ENCODE measurements at regions not wholly inside any gene's neighbourhood (a gene's known extent, or its start where the extent isn't known, plus 50 kb on each side); places are given as distances from the start of the nearest gene placed in this dataset.
"Not testable (repeated sequence)": the region's sequence is repeated elsewhere in the genome, so short reads cannot be mapped to it uniquely, and the experiment has no call there.

DNA sequence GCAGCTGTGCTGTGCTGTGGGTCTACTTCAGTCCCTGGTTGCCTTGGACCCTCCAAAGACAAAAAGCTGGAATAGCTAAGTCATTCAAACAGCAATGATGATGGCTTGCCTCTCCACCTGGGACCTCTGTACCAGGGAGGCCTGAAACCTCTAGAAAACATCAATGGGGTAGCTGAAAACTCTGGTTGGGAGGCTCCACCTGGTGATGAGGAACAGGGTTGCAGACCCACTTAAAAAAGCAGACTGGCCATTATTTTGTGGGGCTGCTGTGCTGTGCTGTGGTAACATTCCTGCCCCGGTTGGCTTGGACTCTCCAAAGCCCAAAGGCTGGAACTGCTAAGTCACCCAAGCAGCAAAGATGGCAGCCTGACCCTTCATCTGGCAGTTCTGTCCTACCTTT, 839.3 kb upstream of the ARRDC3 start:
- no peak for DNase-seq

DNA sequence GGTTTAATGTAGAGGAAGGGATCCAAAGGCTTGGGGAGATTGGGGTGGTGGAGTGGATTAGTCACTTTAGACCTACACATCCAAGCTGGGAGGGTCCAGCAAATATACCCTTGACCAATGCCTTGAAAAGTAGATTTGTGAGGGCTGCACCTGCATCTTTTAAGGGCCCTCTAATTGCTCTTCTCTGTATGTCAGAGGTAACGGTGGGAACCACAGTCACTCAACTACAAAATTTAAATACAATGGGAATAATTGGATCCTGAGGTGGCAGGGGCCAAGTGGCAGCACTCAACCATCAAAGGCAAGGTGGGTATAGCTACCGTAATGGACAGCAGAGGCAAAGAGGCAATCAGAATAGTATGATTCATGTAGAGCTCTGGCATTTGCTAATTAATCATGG, 833.7 kb upstream of the ARRDC3 start:
- DNase-seq: not testable (repeated sequence)

DNA sequence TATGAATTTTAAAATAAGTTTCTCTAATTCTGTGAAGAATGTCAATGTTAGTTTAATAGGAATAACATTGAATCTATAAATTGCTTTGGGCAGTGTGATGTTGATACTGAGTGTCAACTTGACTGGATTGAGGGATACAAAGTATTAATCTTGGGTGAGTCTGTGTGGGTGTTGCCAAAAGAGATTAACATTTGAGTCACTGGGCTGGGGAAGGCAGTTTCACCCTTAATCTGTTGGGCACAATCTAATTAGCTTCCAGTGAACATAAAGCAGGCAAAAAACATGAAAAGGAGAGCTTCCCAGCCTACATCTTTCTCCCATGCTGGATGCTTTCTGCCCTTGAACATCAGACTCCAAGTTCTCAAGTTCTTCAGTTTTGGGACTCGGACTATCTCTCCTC, 832.0 kb upstream of the ARRDC3 start:
- no peak for DNase-seq

DNA sequence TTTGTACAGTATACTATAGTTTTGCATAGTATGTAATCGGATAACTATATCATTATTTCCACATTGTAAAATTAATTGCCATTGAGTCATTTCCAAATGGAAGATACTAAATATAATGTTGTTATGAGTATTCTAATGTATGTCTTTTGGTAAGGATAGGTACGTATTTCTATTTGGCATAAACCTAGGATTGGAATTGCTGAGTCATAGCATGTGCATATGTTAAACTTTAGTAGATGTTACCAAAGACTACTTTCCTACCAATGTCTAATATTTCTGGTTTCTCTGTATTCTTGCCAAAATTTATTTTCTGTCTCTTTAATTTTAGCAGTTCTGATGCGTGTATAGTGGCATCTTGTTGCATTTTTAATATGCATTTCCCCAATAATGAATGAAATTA, 825.1 kb upstream of the ARRDC3 start:
- DNase-seq: no peak

DNA sequence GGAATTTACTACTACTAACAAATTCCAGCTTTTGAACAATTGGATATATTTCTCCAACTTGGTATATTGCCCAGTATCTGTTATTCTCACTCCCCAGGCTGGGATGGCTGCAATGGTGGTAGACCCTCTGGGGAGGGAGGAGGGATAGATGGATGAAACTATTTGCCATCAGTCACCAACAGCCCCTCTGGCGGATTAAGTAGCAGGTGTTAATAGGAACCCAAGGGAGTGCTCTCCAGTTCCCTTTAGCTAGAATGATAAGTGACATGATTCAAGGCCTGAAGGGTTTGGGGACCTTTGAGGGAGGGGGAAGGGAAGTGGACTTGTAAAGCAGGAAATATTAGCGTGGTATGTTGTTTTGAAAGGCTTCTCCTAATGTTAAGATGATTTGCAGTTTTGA, 824.0 kb upstream of the ARRDC3 start:
- DNase-seq: no peak

DNA sequence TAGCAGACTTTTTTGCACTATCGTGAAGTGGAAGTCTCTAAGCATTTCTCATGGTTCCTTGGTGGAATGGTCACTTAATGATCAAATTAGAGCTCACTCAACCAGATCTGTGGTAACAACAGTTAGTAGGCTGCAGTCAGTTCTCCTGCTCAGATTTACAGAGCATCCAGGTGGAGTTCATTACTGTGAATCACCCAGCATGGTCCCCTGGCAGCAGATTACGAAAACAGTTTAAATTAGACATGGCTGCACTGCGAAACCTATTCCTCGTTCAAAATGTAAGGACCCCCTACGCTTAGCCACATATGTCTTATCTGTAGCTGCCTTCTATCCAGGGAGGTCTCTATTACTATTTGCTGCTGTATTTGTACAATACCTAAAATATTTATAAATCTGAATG, 823.6 kb upstream of the ARRDC3 start:
- DNase-seq: no peak

DNA sequence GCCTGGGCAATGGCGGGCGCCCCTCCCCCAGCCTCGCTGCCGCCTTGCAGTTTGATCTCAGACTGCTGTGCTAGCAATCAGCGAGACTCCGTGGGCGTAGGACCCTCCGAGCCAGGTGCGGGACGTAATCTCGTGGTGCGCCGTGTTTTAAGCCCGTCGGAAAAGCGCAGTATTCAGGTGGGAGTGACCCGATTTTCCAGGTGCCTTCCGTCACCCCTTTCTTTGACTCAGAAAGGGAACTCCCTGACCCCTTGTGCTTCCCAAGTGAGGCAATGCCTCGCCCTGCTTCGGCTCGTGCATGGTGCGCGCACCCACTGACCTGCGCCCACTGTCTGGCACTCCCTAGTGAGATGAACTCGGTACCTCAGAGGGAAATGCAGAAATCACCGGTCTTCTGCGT, 815.9 kb upstream of the ARRDC3 start:
- not testable (repeated sequence) for DNase-seq

DNA sequence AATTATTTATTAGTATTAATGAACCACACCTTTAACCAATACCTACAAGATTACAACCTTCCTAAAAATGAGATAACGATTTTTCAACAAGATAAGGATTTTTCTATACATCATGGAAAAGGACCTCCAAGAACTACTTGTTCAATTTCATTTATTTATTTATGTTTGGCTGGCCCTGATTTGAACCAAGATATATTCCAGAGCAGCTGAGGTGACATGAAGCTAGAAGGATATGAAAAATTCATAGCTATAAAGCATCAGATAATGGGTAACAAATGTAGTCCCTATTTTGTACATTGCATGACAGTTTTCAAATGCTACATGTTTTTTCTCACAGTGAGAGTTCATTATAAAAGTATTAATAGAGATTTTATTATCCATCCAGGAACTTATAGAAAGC, 798.5 kb upstream of the ARRDC3 start:
- no peak for DNase-seq

DNA sequence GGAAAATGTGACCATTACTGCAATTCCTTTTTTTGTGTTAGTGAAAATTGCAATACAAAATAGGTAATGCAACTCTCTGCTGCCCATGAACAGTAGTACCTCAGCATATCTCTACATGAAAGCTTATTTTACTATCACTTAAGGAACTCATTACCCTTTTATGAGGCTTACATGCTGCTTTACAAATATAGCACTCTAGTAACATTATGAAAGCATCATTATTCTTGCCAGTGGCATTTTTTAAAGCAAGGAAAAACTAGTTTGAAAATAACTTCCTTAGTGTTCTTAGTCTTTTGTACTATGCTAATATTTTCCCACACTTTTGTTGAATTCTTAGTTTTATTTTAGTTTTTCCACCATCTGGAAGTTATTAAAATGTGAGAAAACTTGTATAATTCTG, 797.3 kb upstream of the ARRDC3 start:
- DNase-seq: no peak

DNA sequence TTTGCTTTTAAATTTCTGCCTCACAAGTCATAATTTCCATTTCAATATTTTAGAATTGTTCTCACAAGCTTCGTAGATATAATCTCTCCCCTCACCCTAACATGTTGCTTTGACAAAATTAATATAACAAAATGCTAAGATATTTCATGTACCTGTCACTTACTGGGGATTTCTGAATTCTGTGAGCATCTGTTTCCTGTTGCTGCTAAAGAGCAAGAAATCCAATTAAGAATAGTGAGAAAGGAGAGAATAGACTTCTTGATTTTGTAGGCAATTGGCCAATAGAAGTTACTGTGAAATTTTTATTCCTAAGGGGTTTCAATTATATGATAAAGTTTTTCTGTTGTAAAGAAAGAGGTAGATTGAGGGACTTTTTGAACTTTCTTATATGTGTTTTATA, 796.5 kb upstream of the ARRDC3 start:
- DNase-seq: no peak

DNA sequence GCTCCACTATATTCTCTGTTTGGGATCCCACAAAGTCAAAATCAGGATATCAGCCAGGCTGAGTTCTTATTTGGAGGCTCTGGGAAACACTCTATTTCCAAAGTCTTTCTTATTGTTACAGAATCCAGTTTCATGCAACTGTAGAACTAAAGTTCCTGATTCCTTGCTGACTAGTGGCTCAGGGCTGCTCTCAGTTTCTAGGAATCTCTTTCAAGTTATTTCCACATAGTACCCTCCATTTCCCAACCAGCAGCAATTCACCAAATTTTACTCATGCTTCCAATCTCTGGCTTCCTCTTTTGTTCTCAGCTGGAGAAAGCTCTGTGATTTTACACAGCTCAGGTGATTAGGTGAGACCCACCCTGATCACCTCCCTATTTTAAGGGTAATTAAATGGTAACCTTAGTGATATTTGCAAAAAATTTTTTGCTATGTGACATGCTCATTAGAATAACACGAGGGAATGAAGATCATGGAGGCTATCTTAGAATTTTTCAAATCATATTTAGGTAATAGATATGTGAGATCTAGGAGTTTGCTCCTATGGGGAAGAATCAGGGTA, 794.9 kb upstream of the ARRDC3 start:
- no peak for DNase-seq

DNA sequence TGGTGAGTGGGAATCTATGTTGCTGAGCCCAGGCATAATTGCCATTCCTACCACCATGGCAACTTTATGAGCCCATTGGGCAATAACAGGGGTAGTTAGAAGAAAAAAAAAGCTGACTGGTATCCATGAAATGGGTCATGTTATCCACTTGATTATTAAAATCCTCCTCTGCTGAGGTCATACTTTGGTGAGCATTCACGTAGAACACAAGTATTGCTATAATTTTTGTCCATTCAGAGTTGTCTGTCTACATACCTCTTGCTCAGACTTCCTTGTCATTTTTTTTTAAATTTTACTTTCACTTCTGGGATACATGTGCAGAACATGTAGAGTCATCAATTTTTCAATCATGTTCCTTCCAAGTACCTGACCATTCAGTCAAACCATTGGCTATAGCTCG, 780.8 kb upstream of the ARRDC3 start:
- DNase-seq: no peak

DNA sequence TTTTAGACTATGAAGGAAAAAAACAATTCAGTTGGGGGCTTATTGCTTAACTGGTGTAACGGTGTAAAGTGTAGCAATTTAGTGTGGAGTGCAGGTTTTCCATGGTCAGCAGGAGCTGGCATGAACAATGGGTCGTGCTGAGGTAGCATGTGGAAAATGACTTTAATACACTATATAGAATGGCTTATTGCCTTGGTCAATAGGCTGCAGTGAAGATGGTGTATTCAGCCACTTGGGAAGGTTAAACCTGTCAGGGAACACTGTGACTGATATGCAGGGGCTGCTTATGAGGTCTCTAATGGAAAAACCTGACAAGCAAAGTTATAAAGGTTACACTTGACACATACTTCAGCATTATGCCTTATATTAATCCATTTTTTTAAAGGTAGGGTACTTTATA, 764.7 kb upstream of the ARRDC3 start:
- DNase-seq: no peak

DNA sequence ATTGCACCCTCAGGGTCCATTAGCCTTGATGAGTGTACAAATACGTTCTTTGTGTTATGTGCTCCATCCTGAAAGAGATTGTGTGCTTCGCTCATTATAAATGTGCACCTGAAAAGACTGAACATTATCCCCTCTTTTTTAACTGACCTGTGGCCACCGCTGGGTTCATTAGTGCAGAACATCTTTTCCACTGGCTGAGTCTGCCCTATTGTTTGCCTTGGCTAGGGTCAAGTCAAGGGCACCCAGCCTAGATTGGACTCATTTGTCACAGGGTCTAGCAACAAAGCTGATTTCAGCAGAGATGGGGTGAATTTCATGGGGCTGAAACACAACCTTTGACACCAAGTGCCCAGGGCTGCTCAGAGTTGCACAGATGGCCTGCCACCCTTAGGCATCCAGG, 764.1 kb upstream of the ARRDC3 start:
- DNase-seq: no peak

DNA sequence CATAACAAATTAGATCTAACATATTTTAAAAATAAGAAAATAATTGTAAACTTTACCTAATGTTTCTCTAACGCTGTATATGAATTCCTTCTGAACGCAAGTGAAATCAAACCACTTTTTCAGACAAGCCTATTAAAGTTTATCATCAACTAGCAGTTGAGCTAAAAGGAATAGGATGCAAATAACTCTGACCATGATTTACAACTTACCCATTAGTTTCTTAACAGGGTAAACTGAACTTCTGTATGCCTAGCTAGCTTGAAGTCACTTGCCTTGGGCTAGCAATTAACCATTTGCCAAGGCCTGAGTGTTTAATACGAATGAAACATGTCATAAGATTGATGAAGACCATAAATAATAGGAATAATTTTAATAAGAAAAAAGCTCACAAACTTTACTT, 762.7 kb upstream of the ARRDC3 start:
- DNase-seq: no peak

DNA sequence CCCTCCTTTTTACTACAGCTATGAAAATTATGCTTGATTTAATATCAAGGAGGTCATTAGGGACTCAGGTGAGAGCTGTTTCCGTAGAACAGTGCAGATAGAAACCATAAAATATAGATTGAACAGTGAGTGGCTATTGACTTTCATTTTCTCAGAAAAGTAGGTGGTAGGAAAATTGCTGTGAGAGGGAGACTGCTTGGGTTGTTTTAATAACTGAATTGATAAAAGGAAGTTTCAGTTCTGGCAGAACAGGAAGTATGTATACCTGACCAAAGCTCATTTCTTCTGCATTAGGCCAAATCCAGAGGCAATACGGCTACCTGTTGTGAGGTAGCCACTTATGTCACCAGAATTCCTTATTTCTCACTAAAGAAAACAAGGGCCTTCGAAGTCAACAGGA, 761.7 kb upstream of the ARRDC3 start:
- no peak for DNase-seq

DNA sequence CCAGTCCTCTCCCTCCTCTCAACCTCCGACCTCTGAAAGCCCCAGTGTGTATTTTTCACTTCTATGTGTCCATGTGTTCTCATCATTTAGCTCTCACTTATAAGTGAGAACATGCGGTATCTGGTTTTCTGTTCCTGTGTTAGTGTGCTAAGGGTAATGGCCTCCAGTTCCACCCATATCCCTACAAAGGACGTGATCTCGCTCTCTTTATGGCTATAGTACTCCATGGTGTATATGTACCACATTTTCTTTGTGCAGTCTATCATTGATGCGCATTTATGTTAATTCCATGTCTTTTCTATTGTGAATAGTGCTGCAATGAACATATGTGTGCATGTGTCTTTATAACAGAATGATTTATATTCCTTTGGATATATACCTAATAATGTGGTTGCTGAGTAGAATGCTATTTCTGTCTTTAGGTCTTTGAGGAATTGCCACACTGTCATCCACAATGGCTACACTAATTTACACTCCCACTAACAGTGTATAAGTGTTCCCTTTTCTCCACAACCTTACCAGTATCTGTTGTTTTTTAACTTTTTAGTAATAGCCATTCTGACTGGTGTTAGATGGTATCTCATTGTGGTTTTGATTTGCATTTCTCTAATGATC, 749.3 kb upstream of the ARRDC3 start:
- not testable (repeated sequence) for DNase-seq

DNA sequence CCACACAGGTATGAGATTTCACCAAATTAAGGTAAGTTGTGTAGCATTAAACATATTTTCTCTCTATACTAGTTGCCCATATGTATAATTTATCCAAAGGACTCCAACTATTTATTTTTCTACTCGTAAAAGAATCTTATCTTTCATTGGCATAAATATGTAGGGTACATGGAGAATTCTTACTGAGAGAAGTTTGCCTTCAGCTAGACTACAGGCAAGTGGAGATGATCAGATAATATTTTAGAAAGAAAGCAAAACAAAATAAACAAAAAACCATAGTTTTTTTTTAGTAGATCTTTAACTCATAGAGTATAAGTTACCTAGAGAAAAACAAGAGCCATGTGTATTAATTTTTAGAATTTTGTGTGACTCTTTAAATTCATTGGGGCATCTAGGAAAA, 743.1 kb upstream of the ARRDC3 start:
- DNase-seq: no peak

DNA sequence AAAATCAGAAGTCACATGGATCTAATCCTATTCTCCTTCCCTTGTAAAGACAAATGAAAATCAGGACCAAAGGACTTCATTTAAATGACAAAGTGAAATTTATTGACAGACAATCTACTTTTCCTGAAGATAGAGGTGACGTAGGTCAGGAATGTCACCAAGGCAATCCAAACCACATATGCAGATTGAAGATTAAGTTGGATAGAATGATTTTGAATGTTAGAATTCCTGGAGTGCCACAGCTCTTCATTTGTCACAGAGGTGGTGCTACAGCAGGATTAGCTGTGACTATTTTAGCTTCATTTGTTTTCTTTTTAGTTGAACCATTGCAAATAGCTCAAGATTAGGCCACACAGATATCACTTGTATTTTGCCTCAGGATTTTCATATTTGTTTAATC, 736.0 kb upstream of the ARRDC3 start:
- no peak for DNase-seq

DNA sequence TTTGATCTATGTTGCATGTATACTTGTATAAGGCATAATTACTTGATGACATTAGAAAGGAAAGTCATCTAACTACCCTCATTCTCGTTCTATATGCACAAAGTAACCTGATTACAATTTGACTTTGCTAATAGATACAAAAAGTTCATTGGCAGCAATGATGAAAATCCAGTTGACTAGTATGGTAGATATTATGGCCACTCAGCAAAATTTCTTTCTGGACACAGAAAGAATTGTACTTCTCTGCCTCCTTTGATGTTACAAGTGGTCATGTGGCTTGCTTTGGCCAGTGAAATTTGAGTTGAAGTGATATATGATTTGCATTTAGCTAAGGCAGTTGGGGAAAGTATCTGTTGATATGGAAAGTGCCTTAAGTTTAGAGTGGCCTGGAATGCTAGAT, 723.7 kb upstream of the ARRDC3 start:
- no peak for DNase-seq

DNA sequence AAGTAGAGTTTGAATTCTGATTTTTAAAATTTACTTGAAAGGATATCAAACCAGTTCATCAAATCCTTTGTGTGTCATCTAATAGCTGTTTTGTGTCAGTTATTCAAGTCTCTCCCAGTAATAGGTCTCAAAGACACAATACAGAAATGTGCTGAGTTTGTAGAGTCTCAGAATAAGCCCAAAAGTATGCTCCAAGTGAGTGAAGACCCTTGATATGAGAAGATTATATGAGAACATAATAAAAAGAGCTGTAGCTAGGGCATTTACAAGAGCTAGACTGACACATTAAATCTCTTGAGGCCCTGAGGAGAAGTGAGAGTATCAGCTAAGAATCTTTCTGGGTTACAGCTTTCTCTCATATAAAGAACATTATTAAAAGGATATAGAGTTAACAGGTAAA, 721.0 kb upstream of the ARRDC3 start:
- DNase-seq: no peak

DNA sequence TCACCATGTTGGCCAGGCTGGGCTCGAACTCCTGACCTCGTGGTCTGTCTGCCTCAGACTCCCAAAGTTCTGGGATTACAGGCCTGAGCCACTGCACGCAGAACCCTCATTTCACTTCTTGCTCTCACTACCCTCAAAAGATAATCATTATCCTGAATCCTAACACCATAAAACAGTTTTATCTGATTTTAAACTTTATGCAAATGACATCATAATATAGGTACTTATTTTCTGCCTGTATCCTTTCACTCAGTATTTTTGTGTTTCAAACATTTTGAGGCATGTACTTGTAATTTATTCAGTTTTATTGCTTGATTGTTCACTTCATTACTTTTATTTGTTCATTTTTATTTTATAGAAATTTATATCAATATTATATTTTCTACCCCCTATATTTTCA, 719.2 kb upstream of the ARRDC3 start:
- DNase-seq: no peak

DNA sequence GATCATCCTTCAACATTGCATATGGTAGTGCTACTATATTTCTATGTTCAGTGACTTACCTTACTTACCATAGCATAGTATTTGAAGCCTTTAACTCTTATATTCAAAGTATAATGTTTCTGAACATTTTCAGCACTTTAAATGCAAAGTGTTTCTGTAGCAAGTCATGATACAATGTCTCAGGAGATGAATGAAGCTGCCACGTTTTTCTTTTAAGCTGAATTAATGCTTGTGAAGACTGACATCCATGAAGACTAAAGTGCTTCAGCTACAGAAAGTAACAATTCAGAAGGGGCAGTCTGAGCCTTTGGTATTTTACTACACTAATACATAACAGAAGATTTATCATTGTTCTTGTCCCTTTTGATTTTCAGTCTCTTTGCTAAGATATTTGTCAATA, 709.1 kb upstream of the ARRDC3 start:
- DNase-seq: no peak

DNA sequence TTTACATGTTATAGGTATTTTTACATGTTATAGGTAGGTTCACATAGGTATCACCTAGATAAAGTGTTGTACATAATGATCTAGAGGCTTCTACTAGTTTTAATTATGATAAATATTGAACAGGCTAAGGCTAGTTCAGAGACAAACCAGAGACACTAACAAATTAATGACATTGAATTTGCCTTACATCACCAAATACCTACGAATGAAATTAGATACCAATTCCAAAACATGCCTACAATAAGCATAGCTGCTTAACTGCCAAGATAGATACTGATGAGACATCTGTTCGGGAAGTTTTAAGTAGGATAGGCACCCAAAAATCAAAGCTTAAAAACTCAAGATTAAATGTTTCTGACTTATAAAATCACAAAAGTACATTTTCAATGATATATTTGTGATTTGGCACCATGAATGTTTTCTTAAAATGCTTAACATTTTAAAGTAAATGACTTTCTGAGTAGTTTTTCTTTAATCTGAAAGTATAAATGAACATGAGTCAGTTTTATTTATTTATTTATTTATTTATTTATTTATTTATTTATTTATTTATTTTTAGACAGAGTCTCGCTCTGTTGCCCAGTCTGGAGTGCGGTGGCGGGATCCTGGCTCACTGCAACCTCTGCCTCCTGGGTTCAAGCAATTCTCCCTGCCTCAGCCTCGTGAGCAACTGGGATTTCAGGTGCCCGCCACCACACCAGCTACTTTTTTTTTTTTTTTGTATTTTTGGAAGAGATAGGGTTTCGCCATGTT, 703.1 kb upstream of the ARRDC3 start:
- no peak for DNase-seq

Data from stimulated activated naive CD4-positive, alpha-beta T cell (primary cell).